ENCODE measurements at regions not wholly inside any gene's neighbourhood (a gene's known extent, or its start where the extent isn't known, plus 50 kb on each side); places are given as distances from the start of the nearest gene placed in this dataset.

DNA sequence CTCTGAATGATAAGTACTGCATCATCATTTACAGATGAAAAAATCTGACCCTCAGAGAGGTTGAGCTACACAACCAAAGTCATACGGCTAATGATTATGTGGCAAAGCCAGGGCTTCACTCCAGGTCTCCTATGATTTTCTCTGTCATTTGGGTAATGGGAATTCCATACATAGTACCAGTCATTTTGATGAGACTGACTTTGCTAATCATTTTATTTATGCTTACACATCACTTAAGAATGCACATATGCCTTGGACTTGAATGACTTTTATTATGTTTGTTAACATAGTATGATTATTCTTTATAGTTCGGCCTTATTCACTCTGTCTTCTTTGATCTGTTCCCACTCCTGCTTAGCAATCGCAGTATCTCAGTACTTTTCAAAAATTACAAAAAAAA lies 255.1 kb upstream of the GPRIN3 start:
- intact Hi-C loops (cut with DNase I), result no loop called here
- DNase-seq (no peak), ATAC-seq (no peak)

DNA sequence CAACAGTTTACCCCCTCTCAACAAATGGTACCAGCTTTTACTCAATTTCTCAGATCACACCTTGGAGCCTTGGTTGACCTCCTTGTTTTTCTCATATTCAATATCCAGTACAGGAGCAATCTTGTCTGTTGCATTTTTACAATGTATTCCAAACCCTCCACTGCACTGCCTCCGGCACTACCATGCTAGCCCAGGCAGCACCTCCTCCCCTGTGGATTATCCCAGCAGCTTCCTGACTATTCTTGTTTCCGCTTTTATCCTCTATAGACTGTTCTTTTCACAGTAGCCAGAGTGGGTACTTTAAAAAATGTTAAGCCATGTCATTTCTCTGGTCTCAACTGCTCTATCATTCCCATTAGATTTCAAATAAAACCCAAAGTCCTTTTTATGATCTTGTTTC lies 253.4 kb upstream of the GPRIN3 start:
- ATAC-seq (no peak), DNase-seq (no peak)
- intact Hi-C loops (cut with DNase I), result no loop called here

DNA sequence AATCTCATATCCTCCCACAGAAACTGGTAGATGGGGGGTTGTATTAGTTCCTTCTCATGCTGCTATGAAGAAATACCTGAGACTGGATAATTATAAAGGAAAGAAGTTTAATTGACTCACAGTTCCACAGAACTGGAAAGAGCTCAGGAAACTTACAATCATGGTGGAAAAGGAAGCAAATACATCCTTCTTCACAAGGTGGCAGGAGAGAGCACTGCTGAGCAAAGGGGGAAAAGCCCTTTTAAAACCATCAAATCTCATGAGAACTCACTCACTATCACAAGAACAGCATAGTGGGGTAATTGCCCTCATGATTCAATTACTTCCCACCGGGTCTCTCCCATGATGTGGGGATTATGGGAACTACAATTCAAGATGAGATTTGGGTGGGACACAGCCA lies 250.5 kb upstream of the GPRIN3 start:
- DNase-seq (no peak), ATAC-seq (no peak)
- intact Hi-C loops (cut with DNase I), result no loop called here

DNA sequence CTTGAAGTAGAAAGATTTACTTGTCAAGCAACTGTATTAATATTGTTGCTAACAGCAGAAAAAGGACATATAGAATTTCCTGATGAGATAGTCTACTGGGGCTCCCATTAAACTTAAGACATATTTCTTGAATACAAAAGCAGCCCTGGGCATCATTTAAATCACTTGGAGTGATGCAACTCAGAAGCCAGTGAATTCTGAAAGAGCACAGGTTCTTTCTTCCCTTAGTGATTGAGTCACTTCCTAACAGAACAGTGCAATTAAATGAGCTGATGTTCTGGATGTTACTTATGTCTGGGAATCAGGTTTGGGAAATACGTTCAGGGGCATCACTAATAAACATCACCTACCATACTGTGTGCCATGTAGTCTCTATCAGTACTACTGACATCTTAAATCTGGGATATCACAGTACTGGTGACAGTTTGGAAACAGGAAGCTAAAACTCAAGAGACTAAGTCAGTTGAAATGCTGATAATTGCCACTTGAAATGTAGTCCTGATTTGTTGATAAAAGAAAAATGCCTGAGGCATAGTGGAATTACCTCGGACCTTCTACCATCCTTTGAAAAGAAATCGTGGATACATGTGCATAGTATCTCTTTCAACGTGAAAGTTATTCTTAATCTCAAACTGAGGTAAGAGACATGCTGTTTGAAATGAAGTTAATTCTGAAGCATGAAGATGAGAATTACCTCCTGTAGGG lies 249.2 kb upstream of the GPRIN3 start:
- DNase-seq (no peak), ATAC-seq (no peak)
- intact Hi-C loops (cut with DNase I), result no loop called here

DNA sequence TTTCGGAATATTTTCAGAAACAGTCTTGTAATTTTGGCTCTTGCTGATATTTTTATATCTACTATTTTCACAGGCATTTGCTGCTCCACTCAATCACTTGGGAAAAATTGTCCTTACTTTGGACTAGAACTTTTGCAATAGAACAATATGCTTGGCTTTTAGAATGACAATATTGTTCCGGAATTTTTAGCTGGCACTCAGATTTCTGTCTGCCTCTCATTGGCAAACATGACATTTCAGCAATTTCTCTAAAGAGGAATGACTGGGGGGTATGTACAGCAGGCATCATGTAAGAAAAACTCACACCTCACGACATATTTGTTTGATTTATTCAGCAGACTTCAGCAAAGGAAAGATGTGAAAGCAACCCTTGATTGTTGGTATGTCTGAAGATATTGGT lies 243.6 kb upstream of the GPRIN3 start:
- intact Hi-C loops (cut with DNase I), result no loop called here
- DNase-seq (no peak), ATAC-seq (no peak)

DNA sequence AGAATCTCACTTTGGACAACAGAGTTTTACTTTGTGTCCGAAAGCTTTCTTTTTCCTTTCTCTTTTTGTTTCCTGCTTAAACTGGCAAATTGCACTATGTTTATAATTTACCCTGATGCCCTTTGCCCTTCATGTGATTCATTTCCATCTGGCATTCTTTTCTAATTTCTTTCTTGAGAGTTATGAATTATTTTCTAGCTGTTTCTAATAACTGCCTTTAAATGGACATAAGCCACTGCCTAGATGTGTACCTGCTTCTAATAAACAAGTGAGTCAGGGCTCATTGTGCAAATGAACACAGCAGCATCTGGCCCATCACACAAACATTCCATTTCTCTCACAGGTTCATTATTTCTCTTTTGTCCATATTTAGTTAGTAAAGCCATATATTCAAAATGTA lies 242.3 kb upstream of the GPRIN3 start:
- intact Hi-C loops (cut with DNase I), result no loop called here
- ATAC-seq (no peak), DNase-seq (no peak)

DNA sequence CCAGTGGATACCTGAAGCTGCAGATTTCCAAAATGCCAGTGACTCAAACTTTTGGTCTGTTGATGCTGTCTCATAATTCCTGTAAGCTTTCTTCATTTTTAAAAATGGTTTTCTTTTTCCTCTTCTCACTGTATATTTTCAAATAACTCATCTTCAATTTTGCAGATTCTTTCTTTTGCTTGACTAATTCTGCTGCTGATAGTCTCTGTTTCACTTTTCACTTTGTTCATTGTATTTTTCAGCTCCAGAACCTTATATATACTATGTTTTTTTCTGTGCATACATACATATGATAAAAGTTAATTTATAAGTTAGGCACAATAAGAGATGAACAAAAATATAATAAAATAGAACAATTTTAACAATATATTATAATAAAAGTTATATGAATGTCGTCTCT lies 237.7 kb upstream of the GPRIN3 start:
- no peak for DNase-seq
- intact Hi-C loops (cut with DNase I), result no loop called here
- ATAC-seq, result no peak

DNA sequence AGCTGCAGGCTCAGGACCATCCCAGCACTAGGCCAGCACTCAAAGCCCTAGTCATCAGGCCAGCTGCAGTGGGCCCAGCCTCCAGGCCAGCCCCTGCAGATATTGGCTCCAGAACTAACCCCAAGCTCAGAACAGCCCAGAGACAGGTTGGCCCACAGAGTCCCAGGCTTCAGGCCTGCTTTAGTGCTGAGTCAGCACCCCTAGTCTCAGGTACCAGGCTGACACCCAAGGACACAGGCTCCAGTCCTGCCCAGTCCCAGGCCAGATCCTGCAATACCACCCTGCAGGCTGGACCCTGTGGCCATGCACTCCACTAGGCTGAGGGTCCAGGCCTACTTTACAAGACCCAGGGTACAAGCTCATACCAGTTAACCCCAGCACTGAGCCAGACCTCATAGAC lies 234.4 kb upstream of the GPRIN3 start:
- DNase-seq, result no peak
- intact Hi-C loops (cut with DNase I), result no loop called here
- no peak for ATAC-seq

DNA sequence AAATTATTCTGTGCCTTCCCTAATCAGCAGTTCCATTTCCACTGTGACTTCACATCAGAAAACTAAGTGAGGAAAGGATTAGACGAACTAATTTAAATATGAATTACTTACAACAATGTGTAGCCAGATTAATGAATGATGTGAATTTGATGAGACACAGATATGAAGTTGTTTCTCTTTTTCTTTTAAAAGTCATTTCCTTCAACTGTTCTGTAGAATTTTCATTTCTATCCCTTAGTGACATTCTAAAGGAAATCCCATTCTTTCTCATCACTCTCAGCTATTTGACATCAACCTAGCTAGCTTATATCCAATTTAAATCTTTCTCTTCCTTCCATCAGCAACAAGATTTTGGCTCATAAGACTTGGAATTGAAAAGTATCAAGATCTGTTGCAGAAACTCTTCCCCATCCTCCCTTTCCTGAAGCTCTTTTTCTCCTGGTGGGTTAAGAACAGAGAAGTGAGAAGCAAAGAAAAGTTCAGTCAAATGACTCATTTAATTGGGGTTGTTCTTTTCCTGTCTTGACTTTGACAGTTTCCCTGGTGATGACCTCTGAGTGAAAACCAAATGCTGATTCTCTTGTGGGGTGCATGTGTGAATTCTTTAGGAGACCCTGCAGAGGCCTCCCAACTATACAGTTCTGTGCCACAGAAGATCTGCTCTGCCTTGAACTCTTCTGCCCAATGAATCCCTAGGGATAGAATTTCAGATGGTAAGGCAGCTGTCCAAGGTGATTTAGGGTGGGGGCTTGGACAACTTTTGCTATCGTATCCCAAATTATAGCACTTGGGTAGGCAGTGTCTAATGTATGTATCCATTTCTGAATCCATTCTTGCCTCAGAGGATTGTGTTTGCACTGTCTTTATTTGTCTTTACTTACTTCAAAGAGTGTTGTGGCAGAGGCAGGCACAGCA lies 232.5 kb upstream of the GPRIN3 start:
- intact Hi-C loops (cut with DNase I), result no loop called here
- no peak for ATAC-seq
- no peak for DNase-seq

DNA sequence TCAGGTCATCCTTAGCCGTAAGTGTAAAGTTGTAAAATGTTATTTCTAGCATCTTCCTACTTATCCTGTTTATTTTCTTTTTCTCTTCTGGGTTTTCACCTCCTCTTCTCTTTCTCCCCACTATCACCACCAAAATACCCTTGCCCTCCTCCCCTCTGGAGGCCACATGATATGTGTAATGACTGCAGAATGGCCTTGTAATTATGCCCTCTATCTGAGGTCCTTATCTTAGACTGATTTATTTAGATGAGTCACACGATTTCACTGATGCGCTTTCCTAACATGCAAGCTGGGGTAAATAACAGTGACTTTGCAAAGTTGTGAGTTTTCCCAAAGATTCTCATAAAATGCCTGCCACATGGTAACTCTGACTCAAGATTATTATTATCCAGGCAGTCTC lies 231.8 kb upstream of the GPRIN3 start:
- ATAC-seq (no peak), DNase-seq (no peak)
- intact Hi-C loops (cut with DNase I), result no loop called here

DNA sequence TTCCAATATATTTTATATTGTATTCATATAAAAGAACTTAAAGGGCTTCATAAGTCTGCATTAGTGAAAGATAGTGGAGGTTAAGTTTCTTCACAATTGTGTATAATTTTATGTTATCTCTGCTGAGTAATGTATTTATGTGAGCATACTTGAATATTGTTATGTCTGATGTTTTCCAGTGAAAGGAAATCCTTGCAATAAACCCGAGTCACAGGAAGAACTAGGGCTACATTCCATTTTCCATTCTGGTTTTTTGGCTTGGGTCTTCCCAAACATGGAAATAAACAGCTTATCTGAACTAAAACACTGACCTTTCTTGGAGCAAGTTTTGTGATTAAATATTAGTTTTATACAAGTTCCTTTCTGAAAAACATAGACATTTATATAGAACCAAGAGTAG lies 231.3 kb upstream of the GPRIN3 start:
- ATAC-seq, result no peak
- DNase-seq, result no peak
- intact Hi-C loops (cut with DNase I), result no loop called here

DNA sequence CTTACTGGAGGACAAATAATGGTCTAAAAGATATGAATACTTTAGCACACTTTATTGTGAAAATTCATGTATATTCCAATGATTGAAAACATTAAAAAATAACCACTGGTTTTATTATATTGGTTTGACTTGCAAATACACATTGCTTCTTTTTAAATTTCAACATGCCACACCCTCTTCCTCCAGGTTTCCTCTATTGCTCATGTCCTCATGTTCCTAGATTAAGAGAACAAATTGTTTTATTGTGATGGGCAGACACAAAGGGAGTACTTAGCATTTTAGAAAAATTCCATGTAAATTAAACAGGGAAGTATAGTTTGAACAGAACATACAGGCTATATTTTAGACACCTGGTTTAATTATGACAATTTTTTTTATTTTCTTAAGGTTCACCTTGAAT lies 230.6 kb upstream of the GPRIN3 start:
- no peak for DNase-seq
- no peak for ATAC-seq
- intact Hi-C loops (cut with DNase I), result no loop called here

DNA sequence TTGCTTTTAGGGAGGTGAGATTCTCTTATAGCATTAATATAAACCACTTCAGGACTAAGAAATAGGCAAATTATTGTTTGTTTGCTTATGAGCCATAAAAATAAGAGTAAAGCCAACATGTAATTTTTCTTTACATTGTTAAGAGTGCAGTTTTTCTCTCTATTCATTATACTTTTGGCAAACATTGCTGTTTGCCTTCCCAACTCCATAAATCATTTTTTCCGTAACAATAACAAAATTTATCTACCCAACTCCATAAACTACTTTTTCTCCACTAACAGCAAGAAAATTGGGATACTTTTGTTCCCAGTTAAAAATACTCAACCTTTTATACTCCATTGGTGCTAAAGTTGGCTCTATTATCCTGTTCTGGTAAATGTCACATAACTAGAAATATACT lies 229.7 kb upstream of the GPRIN3 start:
- ATAC-seq (no peak), DNase-seq (no peak)
- intact Hi-C loops (cut with DNase I), result no loop called here

DNA sequence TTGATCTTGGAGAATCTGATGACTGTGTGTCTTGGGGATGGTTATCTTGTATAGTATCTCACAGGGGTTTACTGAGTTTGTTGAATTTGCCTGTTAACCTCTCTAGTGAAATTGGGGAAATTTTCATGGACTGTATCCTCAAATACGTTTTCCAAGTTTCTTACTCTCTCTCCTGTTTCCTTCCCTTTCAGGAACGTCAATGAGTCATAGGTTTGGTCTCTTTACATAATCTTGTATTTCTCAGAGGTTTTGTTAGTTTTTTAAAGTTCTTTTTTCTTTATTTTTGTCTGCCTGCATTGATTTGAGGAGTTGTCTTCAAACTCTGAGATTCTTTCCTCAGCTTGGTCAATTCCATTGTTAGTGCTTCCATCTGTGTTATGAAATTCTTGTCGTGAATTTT lies 227.7 kb upstream of the GPRIN3 start:
- intact Hi-C loops (cut with DNase I), result no loop called here
- DNase-seq (no peak), ATAC-seq (no peak)

DNA sequence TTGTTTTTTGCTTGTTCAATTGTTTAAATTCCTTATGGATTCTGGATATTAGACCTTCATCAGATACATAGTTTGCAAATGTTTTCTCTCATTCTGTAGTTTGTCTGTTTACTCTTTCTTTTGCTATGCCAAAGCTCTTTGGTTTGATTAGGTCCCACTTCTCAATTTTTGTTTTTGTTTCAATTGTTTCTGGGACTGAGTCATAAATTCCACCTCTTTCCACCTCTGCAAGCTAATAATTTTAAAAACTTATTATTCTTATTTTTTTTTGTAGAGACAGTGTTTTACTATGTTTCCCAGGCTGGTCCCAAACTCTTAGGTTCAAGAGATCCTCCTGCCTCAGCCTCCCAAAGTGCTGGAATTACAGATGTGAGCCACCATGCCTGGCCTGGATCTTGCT lies 226.8 kb upstream of the GPRIN3 start:
- DNase-seq, result no peak
- intact Hi-C loops (cut with DNase I), result no loop called here
- ATAC-seq, result no peak

DNA sequence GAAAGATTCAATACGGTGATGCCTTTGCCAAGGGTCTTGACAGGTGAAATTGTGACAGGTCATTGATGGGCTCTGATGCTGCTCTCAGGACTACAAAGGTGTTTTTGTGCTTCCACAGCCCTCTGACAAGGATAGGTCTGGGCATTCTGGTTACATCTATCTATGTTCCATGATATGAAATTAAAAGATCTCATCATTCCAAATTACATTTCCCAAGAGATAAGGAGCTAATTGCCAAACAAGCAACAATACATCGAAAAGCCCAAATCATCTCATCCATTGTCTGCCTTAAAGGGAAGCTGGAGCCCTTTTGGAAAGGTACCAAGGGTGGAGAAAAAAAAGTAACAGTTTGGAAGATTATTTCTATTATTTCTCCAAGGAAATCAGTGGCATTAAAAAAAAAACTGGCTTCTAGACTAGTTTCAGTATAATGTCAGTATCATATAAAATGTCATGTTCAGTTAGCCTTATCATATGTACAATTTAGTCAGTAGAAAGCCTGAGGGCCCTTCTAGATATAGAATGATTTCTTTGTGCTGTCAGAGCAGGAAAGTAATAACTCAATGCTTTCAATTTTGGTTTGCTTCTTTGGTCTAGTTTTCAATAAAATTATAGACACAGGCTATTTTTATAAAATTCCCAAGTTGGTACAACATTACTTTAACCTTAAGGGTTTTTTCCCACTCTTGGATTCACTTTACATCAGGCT lies 224.5 kb upstream of the GPRIN3 start:
- ATAC-seq (no peak), DNase-seq (no peak)
- intact Hi-C loops (cut with DNase I), result no loop called here

DNA sequence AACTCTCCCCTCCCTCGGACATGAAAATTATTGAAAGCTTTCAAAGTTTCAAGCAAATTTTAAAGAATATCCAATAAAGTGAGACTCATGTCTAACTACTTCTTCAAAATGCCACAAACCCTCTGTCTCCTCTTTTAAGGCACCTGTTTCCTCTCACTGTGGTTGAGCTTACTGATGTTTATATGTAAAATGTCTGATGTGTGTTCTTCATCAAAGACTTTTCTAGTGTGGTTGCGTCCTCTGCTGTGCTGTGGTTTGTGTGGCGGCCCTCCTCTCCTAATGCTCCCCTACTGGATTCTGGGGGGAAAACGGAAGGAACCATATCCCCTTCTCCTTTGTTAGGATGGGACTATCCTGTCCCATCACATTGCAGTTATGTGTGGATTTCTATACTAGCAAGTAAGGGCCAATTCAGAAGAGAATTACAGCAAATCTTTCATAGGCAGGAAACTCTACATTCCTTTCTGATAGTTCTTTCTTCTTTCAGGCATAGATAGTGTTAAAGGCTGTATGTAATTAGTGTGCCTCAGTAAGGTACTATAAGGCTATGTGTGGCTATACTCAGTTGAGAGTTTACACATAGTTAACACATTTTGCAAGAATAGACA lies 221.0 kb upstream of the GPRIN3 start:
- ATAC-seq (no peak), DNase-seq (no peak)
- intact Hi-C loops (cut with DNase I), result no loop called here

DNA sequence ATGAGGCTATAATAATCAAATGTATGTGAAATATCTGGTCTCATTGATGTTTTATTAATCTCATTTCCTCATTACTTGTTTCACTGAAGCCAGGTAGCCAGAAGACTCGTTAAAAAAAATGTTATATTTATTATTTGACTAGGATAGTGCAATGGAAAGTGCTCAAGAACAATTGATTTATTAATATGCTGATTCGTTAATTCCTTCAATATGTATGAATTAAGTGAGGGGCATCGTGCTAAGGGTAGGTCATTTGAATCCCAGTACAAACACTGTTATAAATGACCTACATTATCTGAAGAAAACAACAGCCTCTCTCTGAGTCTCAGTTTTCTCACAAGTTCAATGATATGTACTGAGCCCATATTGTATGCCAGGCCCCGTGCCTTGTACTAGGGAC lies 214.2 kb upstream of the GPRIN3 start:
- DNase-seq, result no peak
- intact Hi-C loops (cut with DNase I), result no loop called here

DNA sequence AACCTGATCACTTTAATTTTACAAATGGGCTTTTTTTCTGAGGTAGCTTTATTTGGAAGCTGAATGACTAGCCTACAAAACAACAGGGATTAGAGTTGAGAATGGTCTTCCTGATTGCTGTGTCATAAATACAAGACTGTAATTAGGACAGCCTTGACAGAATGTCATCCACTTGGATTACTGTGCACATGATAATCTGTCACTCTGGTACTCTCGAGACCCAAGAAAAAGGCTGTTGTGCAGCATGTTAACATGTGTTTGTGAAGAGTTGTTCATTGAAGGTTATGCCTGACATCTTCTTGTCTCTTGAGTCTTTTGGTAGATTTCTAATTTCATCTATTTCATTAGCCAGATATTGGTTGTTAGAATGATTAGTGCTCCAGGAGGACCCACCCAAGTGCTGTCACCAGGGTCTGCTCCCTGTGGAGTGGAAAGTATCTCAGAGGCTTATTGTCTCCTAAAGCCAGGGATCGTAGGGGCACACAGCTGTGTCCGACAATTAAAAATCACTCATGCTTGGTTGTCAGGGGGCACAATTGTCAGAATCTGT lies 212.2 kb upstream of the GPRIN3 start:
- ATAC-seq, result no peak
- intact Hi-C loops (cut with DNase I), result no loop called here
- no peak for DNase-seq

More for the DNA sequence above, 214.2 kb upstream of the GPRIN3 start:
- ATAC-seq, result no peak

DNA sequence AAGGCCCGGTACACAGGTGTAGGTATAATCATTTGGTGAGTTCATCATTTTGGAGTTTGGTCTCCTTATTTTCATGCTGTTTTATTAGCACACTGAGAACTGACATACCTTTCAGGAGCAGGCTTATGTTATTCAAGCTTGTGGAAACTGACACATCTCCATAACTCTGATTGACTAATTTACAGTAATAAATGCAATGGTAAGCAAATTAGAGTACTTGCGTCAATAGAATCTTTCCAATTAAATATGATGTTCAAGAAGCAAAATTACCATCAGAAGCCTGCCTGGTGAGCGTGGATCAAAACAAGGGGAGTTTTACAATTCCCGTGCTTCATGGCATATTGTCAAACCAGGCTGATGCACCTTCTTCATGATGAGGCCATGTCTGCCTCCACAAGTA lies 210.7 kb upstream of the GPRIN3 start:
- DNase-seq (no peak), ATAC-seq (no peak)
- intact Hi-C loops (cut with DNase I), result no loop called here

Measured in left cardiac atrium (tissue), 4 donors.